Activated CD4-positive, alpha-beta memory T cell treated with anti-CD3 and anti-CD28 coated beads, Interleukin-2, amount 10 ng/mL, durations not matched to agents 7 days and 5 days (primary cell): ENCODE measurements at regions not wholly inside any gene's neighbourhood (a gene's known extent, or its start where the extent isn't known, plus 50 kb on each side); places are given as distances from the start of the nearest gene placed in this dataset.

Experiments
- CTCF ChIA-PET: fragments of 350-600 bp; sonication (Branson Sonifier 250); formaldehyde crosslinking; loops from one replicate; lab custom pipeline; 2021; ENCODE audit warnings: antibody characterized with exemption, inconsistent platforms; lab: Charles Lee
- POLR2A ChIA-PET: fragments of 350-600 bp; sonication (Branson Sonifier 250); formaldehyde crosslinking; loops from one replicate; lab custom pipeline; 2021; ENCODE audit warnings: antibody characterized with exemption; lab: Charles Lee
- DNase-seq: peaks from one replicate; pipeline ENCODE4 v3.0.0-alpha.2; 2020
- H3K27ac Mint-ChIP-seq: one replicate; pipeline ENCODE4 v1.8.0; 2021; ENCODE audit warnings: mild to moderate bottlenecking, mixed read lengths
- H3K27me3 Mint-ChIP-seq: one replicate; pipeline ENCODE4 v1.8.0; 2021; ENCODE audit warnings: mixed read lengths
- H3K36me3 Mint-ChIP-seq: one replicate; pipeline ENCODE4 v1.8.0; 2021; ENCODE audit warnings: low read depth, mixed read lengths
- H3K4me1 Mint-ChIP-seq: one replicate; pipeline ENCODE4 v1.8.0; 2021; ENCODE audit warnings: mixed read lengths
- H3K4me3 Mint-ChIP-seq: one replicate; pipeline ENCODE4 v1.8.0; 2021; ENCODE audit warnings: mild to moderate bottlenecking, mixed read lengths
- H3K9me3 Mint-ChIP-seq: one replicate; pipeline ENCODE4 v1.8.0; 2021; ENCODE audit warnings: mixed read lengths

DNA sequence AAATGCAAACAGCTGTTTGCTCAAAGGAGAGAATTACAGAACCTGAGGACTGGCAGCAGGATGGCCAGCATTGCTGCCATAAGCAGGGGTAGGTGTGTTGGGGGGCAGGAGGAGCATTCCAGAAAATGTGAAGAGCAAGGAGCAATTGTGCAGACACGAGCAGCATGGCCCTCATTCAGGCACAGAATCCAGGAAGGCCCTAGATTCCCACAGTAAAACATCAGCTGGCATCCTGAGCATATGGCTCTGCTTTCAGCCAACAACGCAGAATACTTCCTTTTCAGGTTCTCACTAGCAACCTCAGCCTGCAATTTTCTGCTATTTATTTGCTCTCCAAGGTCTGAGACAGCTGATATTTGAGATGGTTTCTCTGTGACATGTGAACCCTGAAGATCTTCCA is 243.4 kb upstream of the POU3F2 start:
- CTCF ChIA-PET, result no interaction called here
- no peaks in the 10 kb centered on the region for H3K27me3 Mint-ChIP-seq
- no peak overlapping the region for H3K4me3 Mint-ChIP-seq
- H3K9me3 Mint-ChIP-seq, result no peaks in the 10 kb centered on the region
- POLR2A ChIA-PET, result no interaction called here
- DNase-seq, result no peak
- H3K36me3 Mint-ChIP-seq, result no peaks in the 10 kb centered on the region
- H3K4me1 Mint-ChIP-seq, result no peaks in the 10 kb centered on the region
- no peak overlapping the region for H3K27ac Mint-ChIP-seq

DNA sequence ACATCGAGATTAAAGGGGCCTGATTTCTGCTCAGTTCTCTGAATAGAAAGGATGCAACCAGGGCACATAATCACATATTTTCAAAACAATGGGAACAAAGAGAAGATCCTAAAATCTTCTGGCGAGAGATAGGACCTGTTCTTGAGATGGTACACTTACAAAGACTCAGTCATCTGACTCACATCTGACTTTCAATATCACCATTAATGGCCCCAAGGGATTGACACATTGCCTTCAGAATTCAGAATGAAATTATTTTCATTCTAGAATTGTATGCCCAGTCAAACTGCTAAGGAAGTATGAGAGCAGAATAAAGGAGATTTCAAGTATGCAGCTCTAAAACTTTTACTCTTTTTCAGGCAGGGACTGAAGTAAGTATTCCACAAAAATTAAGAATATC is 240.7 kb upstream of the POU3F2 start:
- DNase-seq, result no peak
- CTCF ChIA-PET, result no interaction called here
- H3K27me3 Mint-ChIP-seq, result no peaks in the 10 kb centered on the region
- no peak overlapping the region for H3K27ac Mint-ChIP-seq
- no peaks in the 10 kb centered on the region for H3K9me3 Mint-ChIP-seq
- no peaks in the 10 kb centered on the region for H3K36me3 Mint-ChIP-seq
- POLR2A ChIA-PET, result no interaction called here
- H3K4me1 Mint-ChIP-seq, result no peaks in the 10 kb centered on the region
- no peak overlapping the region for H3K4me3 Mint-ChIP-seq

DNA sequence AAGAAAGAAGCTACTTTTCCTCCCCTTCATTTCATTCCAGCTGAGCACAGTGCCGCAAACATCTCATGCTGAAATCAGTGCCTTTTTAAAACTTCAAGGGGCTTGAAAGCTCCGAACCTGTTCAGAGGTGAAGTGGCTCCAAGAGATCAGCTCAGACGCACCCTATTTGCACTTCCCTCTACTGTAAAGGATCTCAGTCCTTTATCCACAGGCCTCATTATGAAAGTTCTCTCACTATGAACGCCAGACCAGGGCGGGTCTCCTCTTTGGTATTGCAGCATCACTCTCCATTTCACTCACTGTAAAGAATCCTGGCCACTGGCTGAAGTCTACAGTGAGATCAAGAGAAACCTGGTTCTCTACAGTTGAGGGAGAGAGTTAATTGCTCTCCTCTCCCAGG is 232.7 kb upstream of the POU3F2 start:
- Mint-ChIP-seq H3K27me3 (no peaks in the 10 kb centered on the region), H3K4me1 (no peaks in the 10 kb centered on the region), H3K36me3 (no peaks in the 10 kb centered on the region), H3K27ac (no peak overlapping the region), H3K4me3 (no peak overlapping the region), H3K9me3 (no peaks in the 10 kb centered on the region)
- DNase-seq, result no peak
- ChIA-PET CTCF (no interaction called here), POLR2A (no interaction called here)

DNA sequence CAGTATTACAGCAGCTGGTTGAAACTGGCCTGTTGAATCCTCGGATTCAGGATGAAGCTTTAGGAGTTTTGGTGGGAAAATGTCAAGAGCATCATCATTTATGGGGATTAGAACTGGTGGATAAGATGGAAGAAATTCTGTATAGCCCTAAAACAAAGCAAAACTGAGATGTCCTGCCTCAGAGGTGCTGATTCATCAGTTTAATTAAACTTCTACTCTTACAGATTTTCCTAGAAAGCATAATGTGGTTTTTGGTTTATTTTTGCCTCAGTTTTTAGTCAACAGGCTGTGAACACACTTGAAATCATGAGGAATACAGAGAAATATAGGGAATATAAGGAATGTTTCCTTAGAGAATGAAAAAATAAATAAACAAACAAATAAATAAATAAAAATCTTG is 228.7 kb upstream of the POU3F2 start:
- Mint-ChIP-seq H3K4me1 (no peaks in the 10 kb centered on the region), H3K27me3 (no peaks in the 10 kb centered on the region), H3K4me3 (no peak overlapping the region), H3K27ac (no peak overlapping the region), H3K36me3 (no peaks in the 10 kb centered on the region), H3K9me3 (no peaks in the 10 kb centered on the region)
- DNase-seq, result no peak
- ChIA-PET CTCF (no interaction called here), POLR2A (no interaction called here)

DNA sequence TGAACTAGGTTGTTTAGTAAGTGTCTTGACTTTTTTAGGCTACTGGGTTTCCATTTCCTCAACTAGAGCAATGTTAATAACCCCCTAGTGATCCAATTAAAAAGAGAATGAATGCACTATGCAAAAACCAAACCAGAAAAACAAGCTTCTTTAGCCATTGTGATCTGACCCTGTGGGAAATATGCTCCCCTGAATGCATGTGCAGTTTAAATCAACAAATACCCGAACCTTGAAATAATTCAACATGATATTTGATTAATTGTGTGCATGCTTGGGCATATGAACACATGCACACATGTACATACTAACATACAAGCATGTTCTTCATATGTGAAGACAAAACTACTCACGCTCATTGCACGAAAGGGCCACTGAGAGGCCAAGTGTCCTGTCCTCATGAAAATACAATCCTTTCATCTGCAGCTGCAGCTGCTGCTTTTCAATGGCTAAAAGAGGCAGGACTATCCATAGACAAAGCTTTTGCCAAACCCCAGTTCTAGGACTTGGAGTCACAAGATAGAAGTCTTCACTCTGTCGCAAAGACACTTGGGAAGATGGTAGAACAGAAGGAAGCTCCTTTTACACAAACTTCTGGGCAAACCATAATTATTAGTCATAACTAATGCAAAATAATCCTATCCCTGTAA is 207.1 kb upstream of the POU3F2 start:
- H3K36me3 Mint-ChIP-seq, result no peaks in the 10 kb centered on the region
- H3K9me3 Mint-ChIP-seq, result no peaks in the 10 kb centered on the region
- no peak overlapping the region for H3K4me3 Mint-ChIP-seq
- H3K27me3 Mint-ChIP-seq, result no peaks in the 10 kb centered on the region
- H3K27ac Mint-ChIP-seq, result no peak overlapping the region
- DNase-seq, result no peak
- CTCF ChIA-PET, result no interaction called here
- POLR2A ChIA-PET, result no interaction called here
- no peaks in the 10 kb centered on the region for H3K4me1 Mint-ChIP-seq

DNA sequence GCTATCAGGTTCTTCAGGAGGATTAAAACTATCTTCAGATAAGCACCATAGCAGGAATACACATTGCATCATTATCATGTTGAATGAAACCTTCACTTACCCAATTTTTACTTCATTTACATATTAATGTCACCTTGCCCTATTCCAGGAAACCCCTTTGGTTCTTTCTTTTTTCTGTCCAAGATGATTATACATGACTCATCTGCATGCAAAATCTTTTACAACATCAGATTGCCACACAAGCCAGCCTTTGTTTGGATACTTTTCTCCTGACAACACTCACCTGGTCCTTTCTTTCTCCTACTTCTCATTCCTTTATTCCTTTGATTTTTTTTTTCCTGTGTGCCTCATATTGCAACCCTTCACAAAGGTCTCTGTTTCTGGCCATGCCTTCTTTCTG is 200.5 kb upstream of the POU3F2 start:
- POLR2A ChIA-PET, result no interaction called here
- CTCF ChIA-PET, result no interaction called here
- no peak for DNase-seq
- Mint-ChIP-seq H3K4me1 (no peaks in the 10 kb centered on the region), H3K27me3 (no peaks in the 10 kb centered on the region), H3K27ac (no peak overlapping the region), H3K4me3 (no peak overlapping the region), H3K9me3 (no peaks in the 10 kb centered on the region), H3K36me3 (no peaks in the 10 kb centered on the region)

DNA sequence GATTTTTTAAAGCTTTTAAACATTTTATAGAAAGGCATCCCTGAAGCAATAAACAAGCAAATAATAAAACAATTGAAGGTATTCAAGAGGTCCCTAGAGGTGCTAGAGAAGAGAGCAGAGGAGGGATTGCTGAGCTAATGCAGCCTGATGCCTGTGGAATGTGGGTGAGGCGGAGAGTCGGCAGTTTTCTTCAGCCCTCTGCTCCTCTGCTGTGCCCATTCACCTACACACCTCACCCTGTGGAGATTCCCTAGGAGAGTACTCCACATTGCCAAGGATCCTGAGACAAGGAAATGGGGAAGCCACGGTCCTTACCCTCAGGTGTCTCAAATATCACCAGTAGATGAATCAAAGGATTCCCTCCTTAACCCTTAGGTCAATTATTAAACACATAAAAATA is 199.8 kb upstream of the POU3F2 start:
- ChIA-PET CTCF (no interaction called here), POLR2A (no interaction called here)
- no peaks in the 10 kb centered on the region for H3K27me3 Mint-ChIP-seq
- H3K4me1 Mint-ChIP-seq, result no peaks in the 10 kb centered on the region
- H3K36me3 Mint-ChIP-seq, result no peaks in the 10 kb centered on the region
- H3K4me3 Mint-ChIP-seq, result no peak overlapping the region
- H3K27ac Mint-ChIP-seq, result no peak overlapping the region
- DNase-seq, result no peak
- H3K9me3 Mint-ChIP-seq, result no peaks in the 10 kb centered on the region

DNA sequence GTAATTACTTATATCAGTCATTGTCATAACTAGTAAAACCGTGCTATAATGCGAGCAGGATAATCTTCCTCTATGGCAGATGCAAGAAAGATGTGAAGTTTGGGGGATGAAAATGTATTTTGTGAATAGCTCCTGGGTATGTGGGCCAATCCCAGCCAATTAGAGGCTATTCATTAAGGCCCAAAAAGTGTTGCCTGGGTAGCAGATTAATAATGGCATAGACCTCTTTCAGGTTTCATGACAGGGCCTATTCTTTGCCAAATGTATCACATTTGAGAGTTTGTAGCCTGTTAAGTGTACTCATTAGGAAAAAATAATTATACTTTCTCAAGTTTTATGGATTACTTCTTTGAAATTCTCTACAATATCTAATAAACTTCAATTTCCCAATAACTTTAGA is 199.2 kb upstream of the POU3F2 start:
- no peak for DNase-seq

DNA sequence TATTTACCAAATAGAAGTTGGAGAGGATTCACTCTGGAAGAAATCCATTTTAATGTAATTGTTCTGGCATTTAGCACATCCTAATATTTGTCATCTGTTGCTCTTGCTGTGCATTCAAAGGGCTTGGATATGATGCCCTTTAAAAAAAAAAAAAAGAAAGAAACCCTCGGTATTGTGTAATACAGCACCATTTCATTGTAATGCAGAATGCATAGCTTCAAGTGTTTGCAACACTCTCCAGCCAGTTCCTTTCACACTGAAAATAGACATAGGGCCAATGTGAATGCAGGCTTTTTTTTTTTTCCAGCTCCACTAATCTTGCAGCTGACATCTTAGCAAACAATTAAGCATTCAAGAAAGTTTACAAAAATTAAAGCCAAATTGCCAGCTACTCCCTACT is 197.4 kb upstream of the POU3F2 start:
- Mint-ChIP-seq H3K36me3 (no peaks in the 10 kb centered on the region), H3K27ac (no peak overlapping the region), H3K27me3 (no peaks in the 10 kb centered on the region), H3K9me3 (no peaks in the 10 kb centered on the region), H3K4me1 (no peaks in the 10 kb centered on the region), H3K4me3 (no peak overlapping the region)
- DNase-seq, result no peak
- ChIA-PET POLR2A (no interaction called here), CTCF (no interaction called here)

More for the DNA sequence above, 199.2 kb upstream of the POU3F2 start:
- ChIA-PET POLR2A (no interaction called here), CTCF (no interaction called here)
- Mint-ChIP-seq H3K27me3 (no peaks in the 10 kb centered on the region), H3K4me1 (no peaks in the 10 kb centered on the region), H3K4me3 (no peak overlapping the region), H3K9me3 (no peaks in the 10 kb centered on the region), H3K27ac (no peak overlapping the region), H3K36me3 (no peaks in the 10 kb centered on the region)

DNA sequence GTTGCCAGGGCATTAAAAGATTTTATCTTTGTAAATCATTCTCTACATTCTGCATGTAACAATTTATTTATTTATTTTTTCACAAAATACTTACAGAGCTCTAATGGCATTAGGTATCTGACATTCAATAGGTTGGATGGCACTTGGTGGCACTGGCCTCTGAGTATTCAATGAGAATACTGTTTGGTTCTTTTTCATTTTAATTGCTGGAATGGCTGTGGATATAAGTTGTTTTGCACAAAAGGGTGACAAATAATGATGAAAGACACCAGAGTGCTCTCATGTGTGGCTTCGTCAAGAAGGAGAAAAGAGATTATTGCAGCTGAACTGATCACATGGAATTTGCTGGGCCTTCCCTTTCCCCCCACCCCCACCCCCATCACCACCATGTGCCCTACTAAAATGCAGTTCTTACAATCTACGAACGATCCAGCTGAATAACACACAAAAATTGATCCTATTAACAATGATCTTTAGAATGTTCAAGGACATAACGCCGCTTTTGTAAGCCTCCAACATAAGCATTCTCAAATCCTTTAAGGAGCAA is 195.2 kb upstream of the POU3F2 start:
- no peak overlapping the region for H3K27ac Mint-ChIP-seq
- H3K4me1 Mint-ChIP-seq, result no peaks in the 10 kb centered on the region
- no peaks in the 10 kb centered on the region for H3K27me3 Mint-ChIP-seq
- H3K4me3 Mint-ChIP-seq, result no peak overlapping the region
- no peak for DNase-seq
- POLR2A ChIA-PET, result no interaction called here
- H3K9me3 Mint-ChIP-seq, result no peaks in the 10 kb centered on the region
- CTCF ChIA-PET, result no interaction called here
- H3K36me3 Mint-ChIP-seq, result no peaks in the 10 kb centered on the region

DNA sequence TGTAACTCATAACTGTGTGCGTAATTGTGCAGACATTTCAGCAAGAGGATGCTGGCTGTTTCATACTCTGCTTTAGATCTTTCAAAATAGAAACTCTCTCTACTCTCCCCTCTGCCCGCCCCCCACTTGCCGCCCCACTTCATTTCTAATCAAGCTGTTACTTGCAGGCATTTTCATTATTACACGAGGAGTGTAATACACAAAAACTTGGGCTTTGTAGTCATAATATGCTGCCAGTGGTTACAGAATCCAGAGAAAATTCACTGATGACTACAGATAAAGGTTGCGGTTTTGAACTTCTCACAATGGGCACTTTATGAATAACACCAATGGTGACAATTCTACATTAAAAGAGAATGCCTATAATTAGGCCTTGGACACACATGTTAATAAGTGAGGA is 194.0 kb upstream of the POU3F2 start:
- H3K36me3 Mint-ChIP-seq, result no peaks in the 10 kb centered on the region
- POLR2A ChIA-PET, result no interaction called here

DNA sequence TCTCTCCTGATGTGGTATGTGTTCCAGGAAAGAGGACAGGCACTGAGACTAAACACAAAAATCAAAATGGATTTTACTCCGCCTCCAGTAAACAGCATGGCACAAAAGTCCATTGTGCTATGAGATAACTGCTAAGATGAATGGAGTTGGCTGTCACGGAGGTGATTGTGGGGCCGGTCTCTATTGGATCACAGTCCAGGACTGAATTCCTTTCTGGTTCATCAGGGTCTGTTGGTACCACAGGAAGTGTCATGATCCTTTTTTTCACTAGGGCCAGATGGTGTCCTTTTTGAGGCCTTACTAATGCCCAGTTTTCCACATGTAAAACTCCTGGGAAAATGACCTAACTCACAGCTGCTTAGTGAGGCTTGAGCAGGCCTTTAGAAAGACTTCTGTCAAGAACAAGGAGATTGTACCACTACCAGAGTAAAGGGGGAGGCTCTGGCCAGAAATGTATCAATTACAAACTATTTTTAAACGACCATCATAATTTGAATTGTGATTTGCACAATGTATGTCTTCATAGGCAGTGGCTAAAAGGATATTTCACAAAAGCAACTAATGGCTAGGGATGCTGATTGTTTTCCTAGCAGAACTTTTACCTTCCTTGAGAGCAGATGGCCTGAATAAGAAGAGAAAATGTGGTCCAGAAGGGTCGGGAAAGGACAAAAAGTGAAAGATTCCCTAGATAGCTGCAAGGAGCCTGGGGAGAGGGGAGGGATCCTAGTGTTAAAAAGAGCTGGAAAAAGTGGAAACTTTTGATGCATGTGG is 192.2 kb upstream of the POU3F2 start:
- H3K4me3 Mint-ChIP-seq, result no peak overlapping the region
- DNase-seq, result no peak
- no peaks in the 10 kb centered on the region for H3K9me3 Mint-ChIP-seq
- no peaks in the 10 kb centered on the region for H3K27me3 Mint-ChIP-seq
- POLR2A ChIA-PET, result no interaction called here
- no peaks in the 10 kb centered on the region for H3K4me1 Mint-ChIP-seq
- no peaks in the 10 kb centered on the region for H3K36me3 Mint-ChIP-seq
- H3K27ac Mint-ChIP-seq, result no peak overlapping the region
- CTCF ChIA-PET, result no interaction called here

More for the DNA sequence above, 194.0 kb upstream of the POU3F2 start:
- CTCF ChIA-PET, result no interaction called here
- Mint-ChIP-seq H3K9me3 (no peaks in the 10 kb centered on the region), H3K27me3 (no peaks in the 10 kb centered on the region), H3K27ac (no peak overlapping the region), H3K4me3 (no peak overlapping the region), H3K4me1 (no peaks in the 10 kb centered on the region)
- no peak for DNase-seq

DNA sequence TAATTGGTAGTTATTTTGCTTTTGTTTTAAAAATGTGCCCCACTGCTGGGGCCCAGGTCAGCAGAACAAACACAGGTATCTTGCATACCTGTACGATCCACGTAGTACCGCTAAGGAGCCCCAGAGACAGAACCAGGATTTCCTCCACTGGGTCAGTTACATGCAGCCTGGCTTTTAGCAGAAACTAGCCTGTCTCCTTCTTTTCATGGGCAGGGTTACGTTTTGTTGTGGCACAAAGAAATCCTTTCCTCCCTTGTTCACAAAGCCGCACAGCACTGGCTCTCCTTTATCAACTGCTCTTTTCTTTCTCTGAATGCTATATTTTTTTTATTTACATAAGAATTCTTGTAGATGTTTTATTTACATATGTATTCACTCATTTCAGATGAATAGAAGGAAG is 190.3 kb upstream of the POU3F2 start:
- CTCF ChIA-PET, result no interaction called here
- Mint-ChIP-seq H3K27me3 (no peaks in the 10 kb centered on the region), H3K4me3 (no peak overlapping the region), H3K27ac (no peak overlapping the region), H3K9me3 (no peaks in the 10 kb centered on the region), H3K36me3 (no peaks in the 10 kb centered on the region), H3K4me1 (no peaks in the 10 kb centered on the region)
- POLR2A ChIA-PET, result no interaction called here
- no peak for DNase-seq
